Epithelial cell of esophagus (primary cell): ENCODE measurements at regions not wholly inside any gene's neighbourhood (a gene's known extent, or its start where the extent isn't known, plus 50 kb on each side); places are given as distances from the start of the nearest gene placed in this dataset.
A peak's percentile ranks its signal among the peaks of the same experiment; 100 is the strongest.

Experiments used
- DNase-seq: peaks from one replicate; pipeline ENCODE4 v3.0.0; 2010; ENCODE audit warnings: low read depth
- H3K4me3 ChIP-seq: 2 replicates; pipeline ENCODE4 v1.5.1; 2011; ENCODE audit warnings: mild to moderate bottlenecking, low read length, control low read depth
- CTCF ChIP-seq: IDR thresholded peaks from 2 replicates; pipeline ENCODE4 v1.5.1; 2011; ENCODE audit warnings: low read depth, mild to moderate bottlenecking, low read length, control low read depth, inconsistent platforms; ENCODE audit not compliant: insufficient read depth; ENCODE audit errors: missing control alignments

GRCh38 chr13:81986308-81986707, 1645.4 kb upstream of the SPRY2 start:
- no peak for DNase-seq
- no peak for TF ChIP-seq CTCF
- no peak overlapping the region for H3K4me3 ChIP-seq

- DNase-seq: peak; percentile 10
- no peak overlapping the region for H3K4me3 ChIP-seq
- TF ChIP-seq CTCF: peak; percentile 31
Observed at GRCh38 chr13:81957121-81957520, 1616.2 kb upstream of the SPRY2 start.

DNA sequence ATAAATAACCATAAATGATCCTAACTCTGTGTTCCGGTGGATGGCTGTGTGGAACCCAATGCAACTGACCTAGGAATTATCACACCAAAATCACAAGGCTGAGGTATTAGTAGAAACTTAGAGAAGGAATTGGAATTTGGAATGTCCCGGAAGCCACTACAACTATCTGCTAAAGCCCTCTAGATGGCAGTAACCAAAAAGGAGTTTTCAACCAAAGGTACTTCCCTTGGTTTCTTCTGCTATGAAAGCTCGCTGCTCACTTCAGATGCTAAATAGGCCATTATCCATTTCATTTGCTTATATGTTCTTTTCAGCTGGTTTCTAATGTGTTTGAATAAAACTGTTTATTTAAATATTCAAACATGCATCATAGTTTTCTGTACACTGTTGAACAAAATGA, 1589.1 kb upstream of the SPRY2 start:
- DNase-seq: peak; percentile 47
- no peak overlapping the region for H3K4me3 ChIP-seq
- TF ChIP-seq CTCF: peak; percentile 67

GRCh38 chr13:81927347-81927746, 1586.4 kb upstream of the SPRY2 start:
- no peak overlapping the region for H3K4me3 ChIP-seq
- peak; percentile 44 for TF ChIP-seq CTCF
- DNase-seq: peak; percentile 23

- no peak overlapping the region for H3K4me3 ChIP-seq
- peak; percentile 14 for DNase-seq
- no peak for TF ChIP-seq CTCF
Observed at GRCh38 chr13:81917810-81918209, 1576.9 kb upstream of the SPRY2 start.

GRCh38 chr13:81916461-81916860, 1575.5 kb upstream of the SPRY2 start:
- TF ChIP-seq CTCF: no peak
- H3K4me3 ChIP-seq: no peak overlapping the region
- peak; percentile 5 for DNase-seq

- H3K4me3 ChIP-seq: no peak overlapping the region
- no peak for TF ChIP-seq CTCF
- peak; percentile 4 for DNase-seq
Observed at GRCh38 chr13:81907787-81908372, 1567.0 kb upstream of the SPRY2 start.
